DMS 273 treated with DMSO at 0.1 percent for 48 hours (cell line): ENCODE measurements at regions not wholly inside any gene's neighbourhood (a gene's known extent, or its start where the extent isn't known, plus 50 kb on each side); places are given as distances from the start of the nearest gene placed in this dataset.
"Not testable (repeated sequence)": the region's sequence is repeated elsewhere in the genome, so short reads cannot be mapped to it uniquely, and the experiment has no call there.

ENCODE experiments used
- DNase-seq: peaks from one replicate; lab custom pipeline; 2025; lab: John Stamatoyannopoulos, UW

DNA sequence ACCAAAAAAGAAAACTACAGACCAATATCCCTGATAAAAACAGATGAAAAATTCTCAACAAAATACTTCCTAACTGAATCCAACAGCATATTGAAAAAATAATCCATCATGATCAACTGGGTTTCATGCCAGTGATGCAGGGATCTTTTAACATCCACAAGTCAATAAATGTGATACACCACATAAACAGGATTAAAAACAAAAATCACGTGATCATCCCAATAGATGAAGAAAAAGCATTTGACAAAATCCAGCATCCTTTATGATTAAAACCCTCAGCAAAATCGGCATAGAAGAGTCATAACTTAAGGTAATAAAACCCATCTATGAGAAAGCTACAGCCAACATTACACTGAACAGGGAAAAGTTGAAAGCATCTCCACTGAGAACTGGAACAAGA, 107.5 kb downstream of the DCLK3 start:
- no peak for DNase-seq

DNA sequence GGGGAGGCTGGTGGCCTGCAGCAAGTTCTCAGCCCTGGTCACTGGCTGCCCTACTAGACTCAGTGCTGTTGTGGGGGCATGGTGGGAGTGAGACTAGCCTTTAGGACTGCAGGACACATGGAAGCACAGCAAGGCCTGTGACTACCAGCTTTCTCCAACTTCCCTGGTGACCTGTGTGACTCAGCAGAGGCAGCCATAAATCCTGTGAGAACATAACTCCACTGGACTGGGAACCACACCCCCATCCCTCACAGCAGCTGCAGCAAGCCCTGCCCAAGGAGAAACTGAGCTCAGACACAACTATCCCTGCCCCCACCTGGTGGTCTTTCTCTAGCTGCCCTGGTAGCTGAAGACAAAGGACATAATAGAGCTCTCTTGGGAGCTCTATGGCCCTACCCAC, 111.3 kb downstream of the DCLK3 start:
- DNase-seq: no peak

DNA sequence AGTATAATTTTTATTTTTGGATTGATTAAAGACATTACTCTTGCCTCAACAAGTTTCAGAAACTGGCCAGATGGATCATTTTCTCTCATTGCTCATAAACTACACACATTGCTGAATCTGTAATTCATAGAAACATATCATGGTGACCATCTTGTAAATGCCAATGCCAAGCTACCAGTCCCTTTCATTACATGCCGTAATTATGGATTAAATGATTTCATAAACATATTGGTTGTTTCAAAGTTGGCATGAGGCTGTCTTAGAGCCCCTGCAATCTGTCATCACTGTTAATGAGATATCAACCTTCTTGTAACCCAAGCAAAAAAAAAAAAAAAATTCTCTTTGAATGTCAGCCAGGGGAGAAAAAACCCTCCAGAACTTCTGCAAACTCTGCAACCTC, 112.2 kb downstream of the DCLK3 start:
- DNase-seq: peak; percentile 38

GRCh38 chr3:36650271-36650671, 114.1 kb downstream of the DCLK3 start:
- no peak for DNase-seq

- no peak for DNase-seq
Measured at GRCh38 chr3:36649125-36649524, 115.2 kb downstream of the DCLK3 start.

GRCh38 chr3:36648241-36649034, 115.9 kb downstream of the DCLK3 start:
- no peak for DNase-seq

DNA sequence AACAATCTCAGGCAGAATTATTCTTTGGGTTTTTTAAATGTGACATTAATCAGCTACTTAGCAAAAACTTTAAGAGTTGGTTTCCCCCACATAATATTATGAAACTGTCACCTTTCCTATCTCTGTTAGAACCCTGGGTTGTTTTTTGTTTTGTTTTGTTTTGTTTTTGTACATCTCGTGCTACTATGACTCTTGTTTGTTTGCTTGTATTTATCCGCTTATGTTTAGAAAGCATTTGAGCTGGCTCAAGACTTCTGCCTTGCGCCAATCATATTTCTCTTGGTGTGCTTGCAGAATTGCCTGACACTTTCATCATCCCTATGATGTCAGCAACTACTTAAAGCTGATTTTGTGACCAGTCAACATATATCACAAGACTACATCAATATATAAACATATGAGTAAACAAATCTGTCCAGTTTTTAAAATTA, 116.9 kb downstream of the DCLK3 start:
- DNase-seq: no peak

DNA sequence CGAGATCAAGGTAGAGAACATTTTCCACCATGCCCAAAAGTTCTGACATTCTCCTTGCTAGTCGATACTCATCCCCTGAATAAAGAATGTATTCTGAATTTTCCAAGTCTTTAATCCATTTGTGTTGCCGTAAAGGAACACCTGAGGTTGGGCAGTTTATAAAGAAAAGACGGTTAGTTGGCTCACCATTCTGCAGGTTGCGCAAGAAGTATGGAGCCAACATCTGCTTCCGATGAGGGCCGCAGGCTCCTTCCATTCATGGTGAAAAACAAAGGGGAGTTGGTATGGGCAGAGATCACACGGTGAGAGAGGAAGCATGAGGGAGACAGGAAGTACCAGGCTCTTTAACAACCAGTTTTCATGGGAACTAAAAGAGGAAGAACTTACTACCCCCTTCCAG, 121.2 kb downstream of the DCLK3 start:
- no peak for DNase-seq

DNA sequence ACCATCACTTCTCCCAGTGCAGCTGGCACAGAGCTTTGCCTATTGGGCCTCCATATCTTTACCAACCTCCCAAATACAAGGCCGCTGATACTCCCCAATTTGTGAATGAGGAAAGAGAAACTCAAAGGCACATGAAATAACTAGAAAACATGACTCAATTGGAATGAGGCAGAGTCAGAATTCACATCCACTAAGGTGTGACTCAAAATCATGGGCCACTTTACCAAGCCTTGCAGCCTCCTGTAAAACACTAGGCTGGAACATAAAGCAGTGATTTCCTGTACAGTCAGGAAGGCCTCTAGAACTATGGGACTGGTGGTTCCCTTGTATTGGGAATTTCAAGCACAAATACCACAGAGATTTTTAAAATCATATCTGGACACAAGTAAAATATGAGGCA, 128.6 kb downstream of the DCLK3 start:
- DNase-seq: no peak

- not testable (repeated sequence) for DNase-seq
Measured at GRCh38 chr3:36633897-36634296, 130.5 kb downstream of the DCLK3 start.

DNA sequence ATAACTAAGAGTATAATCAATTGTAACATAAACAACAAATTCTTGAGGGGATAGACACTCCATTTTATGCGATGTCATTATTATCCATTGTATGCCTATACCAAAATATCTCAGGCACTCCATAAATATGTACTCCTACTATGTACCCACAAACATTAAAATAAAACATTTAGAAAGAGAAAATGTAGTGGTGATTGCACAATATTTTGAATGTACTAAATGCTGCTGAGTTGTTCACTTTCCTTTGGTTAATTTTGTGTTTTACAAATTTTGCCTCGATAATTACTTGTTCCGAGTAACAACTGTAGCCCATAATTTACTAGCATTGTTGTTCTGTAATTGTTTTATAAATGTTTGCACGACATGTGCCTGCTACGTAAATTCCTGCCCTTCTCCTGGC, 131.3 kb downstream of the DCLK3 start:
- no peak for DNase-seq

DNA sequence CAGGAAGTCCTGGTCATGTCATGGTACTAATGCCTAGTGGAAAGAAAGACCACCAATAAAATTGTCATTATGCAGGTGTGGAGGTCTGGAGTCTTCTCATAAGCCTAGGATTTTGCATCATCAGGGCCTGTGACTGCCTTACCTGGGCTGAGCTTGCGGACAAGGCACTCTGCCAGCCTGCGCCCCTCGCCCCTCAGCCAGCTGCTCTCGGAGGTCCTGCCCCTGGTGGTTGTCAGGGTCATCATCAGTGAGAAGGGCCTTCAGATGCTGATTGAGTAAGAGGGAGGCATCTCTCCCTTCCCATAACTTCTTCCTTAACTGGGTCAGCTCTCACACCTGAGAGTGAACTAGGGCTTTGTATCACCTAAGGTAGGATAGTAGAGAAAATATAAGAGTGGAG, 132.8 kb downstream of the DCLK3 start:
- DNase-seq: no peak

DNA sequence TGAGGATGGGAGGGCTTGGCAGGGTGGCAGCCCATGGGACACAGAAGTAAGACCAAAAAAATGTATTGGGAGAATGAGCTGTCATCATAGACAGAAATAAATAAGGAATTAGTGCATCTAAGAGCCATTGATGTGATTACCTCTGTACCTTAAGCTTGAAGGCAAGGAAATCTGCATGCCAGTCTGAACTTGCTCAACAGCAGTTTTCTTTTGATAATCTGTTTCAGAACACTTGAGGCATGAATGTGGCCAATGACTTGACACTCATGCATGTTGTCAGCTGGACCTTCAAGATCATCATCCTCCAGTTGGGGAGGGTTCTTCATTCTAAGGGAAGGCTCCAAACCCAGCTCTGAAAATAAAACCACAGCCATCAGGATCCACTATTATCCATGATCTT, 148.5 kb downstream of the DCLK3 start:
- no peak for DNase-seq

DNA sequence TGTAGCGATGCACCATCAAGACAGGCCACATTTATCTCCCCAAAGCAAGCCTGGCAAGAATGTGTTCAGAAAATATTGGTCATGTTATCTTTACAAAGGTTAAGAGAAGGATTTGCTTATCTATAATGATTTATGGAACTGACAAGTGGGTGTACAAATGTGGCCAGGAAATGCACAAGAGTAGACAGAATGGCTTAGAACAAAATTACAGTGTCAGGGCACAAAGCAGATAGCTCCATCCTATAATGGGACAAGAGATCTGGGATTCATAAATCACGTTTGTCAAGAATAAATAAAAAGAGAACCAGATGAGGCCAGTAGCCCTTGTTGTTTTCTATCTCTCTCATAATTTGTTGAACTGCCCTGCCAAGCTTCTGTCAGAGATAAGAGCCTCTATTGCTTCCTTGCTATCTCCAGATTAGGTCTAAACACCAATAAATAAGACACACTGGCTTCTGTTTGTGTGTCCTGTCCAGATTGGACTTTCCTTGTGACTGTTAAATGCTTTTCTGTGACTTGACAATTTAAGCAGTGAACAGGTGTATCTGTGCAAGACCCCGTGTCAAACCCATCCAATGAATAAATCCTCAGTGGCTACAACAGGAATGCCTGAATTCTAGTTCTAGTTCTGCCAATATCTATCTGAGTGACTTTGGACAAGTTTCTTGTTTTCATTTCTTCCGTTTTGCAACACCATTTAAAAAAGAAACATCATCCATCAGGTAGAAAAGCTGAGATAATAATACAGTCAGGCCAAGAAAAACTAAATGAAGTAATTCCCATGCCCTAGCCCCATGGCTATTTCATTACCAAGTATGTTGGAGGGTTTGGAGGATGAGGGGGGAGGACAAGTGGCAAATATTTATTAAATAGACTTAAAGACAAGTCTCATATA, 157.2 kb downstream of the DCLK3 start:
- DNase-seq: no peak

DNA sequence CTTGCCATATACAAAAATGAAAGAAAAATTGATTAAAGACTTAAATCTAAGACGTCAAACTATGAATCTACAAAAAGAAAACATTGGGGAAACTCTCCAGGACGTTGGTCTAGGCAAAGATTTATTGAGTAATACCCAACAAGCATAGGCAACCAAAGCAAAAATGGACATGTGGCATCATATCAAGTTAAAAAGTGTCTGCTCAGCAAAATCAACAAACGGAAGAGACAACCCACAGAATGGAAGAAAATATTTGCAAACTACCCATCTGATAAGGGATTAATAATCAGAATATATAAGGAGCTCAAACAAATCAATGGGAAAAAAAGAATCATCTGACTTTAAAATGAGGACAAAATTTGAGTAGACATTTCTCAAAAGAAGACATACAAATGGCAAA, 160.9 kb downstream of the DCLK3 start:
- no peak for DNase-seq

DNA sequence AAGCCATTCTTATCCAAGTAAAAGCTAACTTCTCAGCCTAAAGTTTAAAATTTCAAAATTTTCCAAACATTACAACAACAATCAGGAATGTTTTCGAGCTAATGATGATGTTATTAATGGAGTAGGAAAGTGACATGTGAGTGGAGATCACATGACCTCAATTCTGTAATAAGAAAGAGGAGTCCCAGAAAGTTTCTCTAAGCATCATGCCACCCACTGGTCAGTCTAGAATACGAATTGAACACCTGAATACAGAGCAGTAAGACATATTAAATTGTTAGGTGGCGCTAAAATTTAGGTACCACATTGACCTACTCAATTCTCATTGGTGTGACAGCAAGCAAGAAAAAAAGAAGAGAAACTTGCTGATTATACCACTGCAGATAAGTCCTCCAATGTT, 163.9 kb downstream of the DCLK3 start:
- DNase-seq: no peak
